ENCODE measurements at regions not wholly inside any gene's neighbourhood (a gene's known extent, or its start where the extent isn't known, plus 50 kb on each side); places are given as distances from the start of the nearest gene placed in this dataset.

DNA sequence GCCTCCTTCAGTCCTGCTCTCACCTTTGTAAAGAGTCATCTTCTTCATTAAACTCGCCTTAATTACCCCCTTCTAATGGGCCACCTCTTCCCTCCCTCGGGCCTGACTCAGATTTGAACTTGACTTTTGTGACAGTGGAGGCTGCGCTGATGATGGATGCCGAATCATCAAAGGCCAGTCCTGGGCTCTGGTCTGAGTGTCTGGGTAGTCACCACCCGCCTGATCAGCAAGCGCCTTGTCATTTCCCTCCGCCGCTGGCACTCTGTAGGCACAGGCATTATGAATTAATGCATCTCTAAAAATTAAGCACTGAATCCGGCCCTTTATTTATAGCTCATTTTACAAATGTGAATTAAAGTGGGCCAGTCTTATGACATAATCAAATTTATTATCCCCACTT lies 116.7 kb upstream of the PROK2 start:
- in situ Hi-C loops (cut with MboI; ENCODE audit: low sequenced_read_pairs) (no loop called here), intact Hi-C loops (cut with micrococcal nuclease) (no loop called here), dilution Hi-C loops (cut with HindIII; ENCODE audit: low sequenced_read_pairs, unreplicated experiment) (no loop called here)
- no peak overlapping the region for H3K23ac ChIP-seq (ENCODE audit: low read depth, low read length)
- ATAC-seq (ENCODE audit: low read depth) (no peak), DNase-seq (no peak)
- no peak overlapping the region for H4K5ac ChIP-seq (ENCODE audit: low read depth, low read length)
- H4K91ac ChIP-seq (ENCODE audit: insufficient read depth, low read depth, low read length): no peak overlapping the region
- no peak overlapping the region for H3K18ac ChIP-seq (ENCODE audit: low read depth, low read length)
- peaks cover 2% of the 10 kb centered on the region; the same call in 1 of the 2 replicates for H3K27me3 ChIP-seq (ENCODE audit: control insufficient read depth, insufficient read depth, low read length)
- H3K36me3 ChIP-seq (ENCODE audit: control insufficient read depth, insufficient read depth, low read length): no peaks in the 10 kb centered on the region
- H3K79me1 ChIP-seq (ENCODE audit: low read depth in 1 of 2, low read length in 2 of 2): no peaks in the 10 kb centered on the region
- no peak overlapping the region for H3K4me3 ChIP-seq (ENCODE audit: insufficient read depth, low read depth, low read length)
- H2AK5ac ChIP-seq (ENCODE audit: low read depth, low read length): no peak overlapping the region
- no peaks in the 10 kb centered on the region for H4K20me1 ChIP-seq (ENCODE audit: insufficient read depth, low read length)
- H2AK9ac ChIP-seq (replicated peaks; ENCODE audit: low read depth, low read length, poor library complexity): no peak overlapping the region
- no peak overlapping the region for H2BK20ac ChIP-seq (ENCODE audit: low read depth, low read length)
- H3K4me1 ChIP-seq (ENCODE audit: control insufficient read depth, insufficient read depth, low read length): no peaks in the 10 kb centered on the region
- no peak overlapping the region for H2BK5ac ChIP-seq (ENCODE audit: low read depth, low read length, poor library complexity, severe bottlenecking)
- H3K4ac ChIP-seq (ENCODE audit: low read depth, low read length): no peak overlapping the region
- H2BK120ac ChIP-seq (ENCODE audit: low read depth, low read length): no peak overlapping the region
- H2AFZ ChIP-seq (replicated peaks; ENCODE audit: low read length, poor library complexity): no peak overlapping the region
- no TSS peak for BruUV-seq (replicated peaks)
- no peak overlapping the region for H3K4me2 ChIP-seq (ENCODE audit: low read depth, low read length)
- WGBS, 2 experiments (ENCODE audit: extremely low coverage in 2 of 2, insufficient read length in 1 of 2): 77% methylated on average over 3 of the region's 9 CpGs; no CpG with 5 or more reads in 1 of the 2 experiments
- no peak overlapping the region for H3K27ac ChIP-seq (ENCODE audit: insufficient read depth, low read length)
- H2BK15ac ChIP-seq (ENCODE audit: low read depth, low read length): no peak overlapping the region
- H4K8ac ChIP-seq (ENCODE audit: low read depth in 2 of 2, low read length in 2 of 2): no peak overlapping the region
- H3K9ac ChIP-seq (ENCODE audit: low read depth, low read length): no peak overlapping the region
- H3K14ac ChIP-seq (replicated peaks; ENCODE audit: low read depth, low read length): no peak overlapping the region
- no peak overlapping the region for H3K56ac ChIP-seq (ENCODE audit: extremely low read depth, insufficient read depth, low read length)
- CTCF ChIA-PET: no interaction called here
- H3K9me3 ChIP-seq (ENCODE audit: control insufficient read depth, insufficient read depth, low read length): no peaks in the 10 kb centered on the region
- POLR2A ChIA-PET (ENCODE audit: unreplicated experiment): no interaction called here
- TF ChIP-seq SMC3 (IDR thresholded peaks at IDR 0.05; ENCODE audit: low read depth, low read length) (no peak), POLR2A (IDR thresholded peaks at IDR 0.05; ENCODE audit: low read depth, low read length) (no peak), MXI1 (IDR thresholded peaks at IDR 0.05; ENCODE audit: borderline replicate concordance, low read depth, low read length) (no peak)
- no peaks in the 10 kb centered on the region for H3K9me1 ChIP-seq (ENCODE audit: insufficient read depth, low read length)

Data from IMR-90 (cell line).